ENCODE measurements at regions not wholly inside any gene's neighbourhood (a gene's known extent, or its start where the extent isn't known, plus 50 kb on each side); places are given as distances from the start of the nearest gene placed in this dataset.

- DNase-seq: no peak
Measured at GRCh38 chr17:56648321-56648720, 54.8 kb downstream of the NOG start.

- DNase-seq: no peak
Measured at GRCh38 chr17:56648806-56649205, 55.3 kb downstream of the NOG start.

GRCh38 chr17:56652628-56653027 is 59.1 kb downstream of the NOG start:
- no peak for DNase-seq

- DNase-seq: peak in 1 of 2 experiments; percentile 21
Measured at GRCh38 chr17:56653877-56654276, 60.4 kb downstream of the NOG start.

GRCh38 chr17:56656701-56657327 is 63.3 kb downstream of the NOG start:
- no peak for DNase-seq

GRCh38 chr17:56658648-56659047 is 65.1 kb downstream of the NOG start:
- DNase-seq: no peak

- DNase-seq: no peak
Measured at GRCh38 chr17:56659622-56660021, 66.1 kb downstream of the NOG start.

GRCh38 chr17:56661906-56662305 is 68.4 kb downstream of the NOG start:
- no peak for DNase-seq

GRCh38 chr17:56665864-56666263 is 72.4 kb downstream of the NOG start:
- DNase-seq: no peak

- no peak for DNase-seq
Measured at GRCh38 chr17:56667925-56668458, 74.5 kb downstream of the NOG start.

GRCh38 chr17:56672195-56672594 is 78.7 kb downstream of the NOG start:
- DNase-seq: no peak

- DNase-seq: no peak
Measured at GRCh38 chr17:56674401-56674925, 81.0 kb downstream of the NOG start.

GRCh38 chr17:56675876-56676660 is 82.6 kb downstream of the NOG start:
- no peak for DNase-seq

- DNase-seq: no peak
Measured at GRCh38 chr17:56676810-56677209, 83.3 kb downstream of the NOG start.

- no peak for DNase-seq
Measured at GRCh38 chr17:56678249-56679114, 85.0 kb downstream of the NOG start.

GRCh38 chr17:56679115-56679776 is 85.7 kb downstream of the NOG start:
- peak in 1 of 2 experiments; percentile 12 for DNase-seq

- no peak for DNase-seq
Measured at GRCh38 chr17:56679777-56680422, 86.4 kb downstream of the NOG start.

- no peak for DNase-seq
Measured at GRCh38 chr17:56680676-56681075, 87.2 kb downstream of the NOG start.

GRCh38 chr17:56681561-56682266 is 88.2 kb downstream of the NOG start:
- DNase-seq: no peak

GRCh38 chr17:56688151-56688550 is 94.7 kb downstream of the NOG start:
- no peak for DNase-seq
